NCI-H510A (cell line): ENCODE measurements at regions not wholly inside any gene's neighbourhood (a gene's known extent, or its start where the extent isn't known, plus 50 kb on each side); places are given as distances from the start of the nearest gene placed in this dataset.

Source experiments
- DNase-seq: peaks from one replicate; lab custom pipeline; 2025; lab: John Stamatoyannopoulos, UW

GRCh38 chr6:98717322-98717877 is 117.0 kb upstream of the POU3F2 start:
- DNase-seq, result no peak

DNA sequence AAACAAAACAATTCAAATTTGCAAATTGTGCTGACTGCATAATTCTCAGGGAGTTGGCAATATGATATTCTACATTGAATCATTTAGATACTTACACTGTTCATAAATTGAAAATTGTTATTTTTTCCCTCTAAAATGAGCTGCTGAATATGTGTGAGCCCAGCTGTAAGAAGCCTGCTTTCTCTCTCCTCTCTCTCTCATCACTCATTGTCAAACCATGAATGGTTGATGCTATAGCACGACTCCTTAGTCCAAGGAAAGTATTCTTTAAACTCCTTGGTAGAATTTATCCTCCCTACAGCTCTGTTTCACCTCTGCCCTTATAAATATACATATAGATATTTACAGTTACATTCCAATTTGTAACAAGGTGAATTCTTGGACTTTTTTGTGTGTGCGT is 116.4 kb upstream of the POU3F2 start:
- no peak for DNase-seq

DNA sequence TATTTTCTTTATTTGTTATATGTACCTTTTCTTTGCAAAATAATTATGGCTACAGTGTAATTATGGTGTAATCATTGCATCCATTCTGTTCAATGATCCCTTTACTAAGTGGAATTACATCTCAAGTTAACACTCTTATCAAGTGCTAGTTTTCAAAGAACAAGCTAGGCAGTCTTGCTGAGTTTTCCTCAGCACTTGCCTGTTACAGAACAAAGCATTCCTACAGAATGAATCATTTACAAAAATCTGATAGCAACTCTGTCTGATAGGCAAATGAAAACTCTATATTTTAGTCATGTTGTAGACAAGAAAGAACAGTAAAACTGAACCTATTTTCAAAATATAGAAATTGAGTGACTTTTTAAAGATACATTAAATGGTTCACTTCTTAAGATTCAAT is 109.8 kb upstream of the POU3F2 start:
- no peak for DNase-seq

DNA sequence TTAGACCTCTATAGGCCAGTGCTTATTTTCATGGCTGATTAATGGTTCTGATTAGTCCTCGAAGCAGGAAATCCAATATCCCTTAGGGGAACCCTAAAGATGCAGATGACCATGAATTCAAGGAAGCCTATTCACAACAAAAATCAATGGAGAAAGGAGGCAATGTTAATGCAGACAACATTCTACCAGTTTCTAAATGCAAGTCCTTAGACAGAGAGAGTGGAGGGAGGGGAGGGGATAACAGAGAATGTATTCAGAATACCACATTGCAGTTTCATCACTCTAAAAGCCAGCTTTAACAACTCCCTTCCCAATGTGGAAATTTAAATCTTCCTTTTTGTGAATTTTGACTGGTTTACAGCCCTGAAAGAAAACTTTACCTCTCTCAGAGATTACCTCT is 87.1 kb upstream of the POU3F2 start:
- no peak for DNase-seq

GRCh38 chr6:98747960-98748359 is 86.4 kb upstream of the POU3F2 start:
- DNase-seq, result no peak

DNA sequence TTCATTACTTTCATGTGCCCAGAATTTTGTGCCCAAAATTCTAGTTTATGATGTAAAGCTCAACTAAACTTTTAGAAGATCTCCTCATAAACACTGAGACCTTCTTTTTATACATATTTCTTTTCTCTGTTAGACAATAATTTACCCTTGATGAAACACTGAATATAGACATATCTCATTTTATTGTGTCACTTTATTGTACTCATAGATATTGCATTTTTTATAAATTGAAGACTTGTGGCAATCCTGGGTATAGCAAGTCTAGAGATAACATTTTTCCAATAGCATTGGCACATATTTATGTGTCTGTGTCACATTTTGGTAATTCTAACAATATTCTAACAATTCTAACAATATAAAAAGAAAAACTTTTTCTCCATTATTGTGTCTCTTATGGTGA is 74.9 kb upstream of the POU3F2 start:
- no peak for DNase-seq

GRCh38 chr6:98764373-98764911 is 69.9 kb upstream of the POU3F2 start:
- no peak for DNase-seq

- no peak for DNase-seq
These were observed 64.8 kb upstream of the POU3F2 start for GRCh38 chr6:98769546-98769945.

GRCh38 chr6:98775205-98775604 is 59.2 kb upstream of the POU3F2 start:
- no peak for DNase-seq

- DNase-seq, result no peak
These were observed 56.6 kb upstream of the POU3F2 start for GRCh38 chr6:98777762-98778161.

- no peak for DNase-seq
These were observed 54.8 kb upstream of the POU3F2 start for GRCh38 chr6:98779618-98780017.

DNA sequence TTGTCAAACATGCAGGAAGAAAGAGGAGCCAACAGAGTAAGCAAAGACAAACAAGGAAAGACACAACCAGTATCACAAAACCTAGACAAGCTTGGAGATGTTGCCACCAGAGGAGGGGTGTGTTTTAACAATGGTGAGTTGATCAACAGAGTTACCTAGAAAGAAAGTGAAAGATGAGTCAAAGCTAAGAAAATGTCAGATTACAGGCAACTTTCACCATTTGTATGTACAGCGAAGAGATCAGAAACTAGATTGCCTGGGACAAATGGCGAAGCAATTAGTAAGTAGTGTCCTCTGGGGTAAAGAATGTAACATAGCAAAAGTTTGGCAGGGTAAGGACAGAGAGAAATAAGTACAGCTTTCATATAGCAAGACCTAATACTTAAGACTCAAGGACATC is 51.6 kb upstream of the POU3F2 start:
- no peak for DNase-seq

- DNase-seq, result no peak
These were observed 50.8 kb upstream of the POU3F2 start for GRCh38 chr6:98783578-98783977.
